Fibroblast of skin of right biceps (primary cell): ENCODE measurements at regions not wholly inside any gene's neighbourhood (a gene's known extent, or its start where the extent isn't known, plus 50 kb on each side); places are given as distances from the start of the nearest gene placed in this dataset.

ENCODE experiments used
- DNase-seq: peaks from one replicate; pipeline ENCODE4 v3.0.0-alpha.2; 2013

DNA sequence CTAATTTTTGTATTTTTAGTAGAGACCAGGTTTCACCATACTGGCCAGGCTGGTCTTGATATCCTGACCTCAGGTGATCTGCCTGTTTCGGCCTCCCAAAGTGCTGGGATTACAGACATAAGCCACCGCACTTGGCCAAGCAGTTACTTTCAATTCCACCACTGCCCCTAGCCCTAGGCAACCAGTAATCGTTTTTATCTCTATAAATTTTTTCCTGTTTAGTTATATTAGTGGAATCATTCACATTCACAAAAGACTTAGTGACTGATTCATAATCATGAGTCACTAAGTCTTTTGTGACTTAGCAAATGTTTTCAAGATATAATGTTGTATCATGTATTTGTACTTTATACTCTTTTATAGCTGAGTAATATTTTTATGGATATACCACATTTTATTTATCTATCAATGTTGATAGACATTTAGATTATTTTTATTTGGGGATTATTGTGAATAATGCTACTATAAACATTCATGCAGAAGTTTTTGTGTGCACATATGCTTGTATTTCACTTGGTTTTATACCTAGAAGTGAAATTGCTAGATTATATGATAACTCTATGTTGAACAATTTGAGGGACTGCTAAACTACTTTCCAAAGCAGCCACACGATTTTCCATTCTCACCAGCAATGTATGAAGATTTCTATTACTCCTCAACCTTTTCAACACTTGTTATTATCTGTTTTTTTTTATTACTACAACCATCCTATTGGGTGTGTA lies 421.4 kb upstream of the ID4 start:
- DNase-seq, result peak; percentile 71

DNA sequence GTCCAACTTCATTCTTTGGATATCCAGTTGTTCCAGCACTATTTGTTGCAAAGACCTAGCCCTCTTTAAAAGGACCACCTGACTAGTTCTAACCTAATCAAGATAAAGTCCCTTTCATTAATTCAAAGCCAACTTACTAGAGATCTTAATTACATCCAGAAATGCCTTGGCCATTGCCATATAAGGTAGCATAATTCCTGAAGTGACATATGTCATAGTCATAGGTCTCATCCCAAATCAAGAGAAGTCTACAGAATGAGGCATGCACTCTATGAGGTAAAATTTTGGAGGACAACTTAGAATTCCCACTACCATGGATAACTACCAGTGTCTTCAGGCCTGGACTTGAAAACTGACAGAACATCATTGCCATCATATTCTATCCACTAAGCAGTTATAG lies 420.4 kb upstream of the ID4 start:
- DNase-seq, result no peak

DNA sequence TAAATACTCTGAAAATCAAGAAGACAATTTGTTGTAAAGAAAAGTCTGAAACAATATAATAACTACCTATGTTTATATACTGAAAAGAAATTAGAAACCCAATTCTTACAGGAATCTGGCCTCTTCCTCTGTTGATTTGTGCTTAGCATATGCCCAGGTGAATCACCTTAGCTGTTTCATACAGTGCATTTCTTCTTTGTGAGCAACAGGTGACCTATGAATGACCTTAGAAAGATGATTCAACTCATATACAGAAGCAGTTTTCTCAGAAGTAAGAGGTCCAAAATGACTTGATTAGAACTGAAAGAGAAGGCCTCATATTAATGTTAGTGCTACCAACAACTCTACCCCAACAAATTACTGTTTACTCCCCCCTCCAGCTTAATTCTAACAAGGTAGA lies 419.5 kb upstream of the ID4 start:
- DNase-seq, result peak; percentile 54

DNA sequence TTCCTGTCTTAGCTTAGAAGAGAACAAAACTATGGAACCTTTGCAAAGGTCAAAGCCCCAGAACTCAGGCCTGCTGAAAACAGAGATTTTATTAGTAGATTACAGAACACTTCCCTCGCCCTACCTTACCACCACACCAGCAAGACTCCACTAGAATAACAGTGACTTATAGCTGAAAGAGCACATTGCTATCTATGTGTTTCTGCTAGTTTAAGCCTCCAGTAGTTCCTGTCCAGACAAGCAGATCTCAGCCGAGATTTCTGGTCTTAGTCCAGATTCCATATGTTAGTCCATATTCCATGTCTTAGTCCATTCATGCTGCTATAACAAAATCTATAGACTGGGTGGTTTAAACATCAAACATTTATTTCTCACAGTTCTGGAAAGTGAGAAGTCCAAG lies 412.3 kb upstream of the ID4 start:
- DNase-seq, result no peak

DNA sequence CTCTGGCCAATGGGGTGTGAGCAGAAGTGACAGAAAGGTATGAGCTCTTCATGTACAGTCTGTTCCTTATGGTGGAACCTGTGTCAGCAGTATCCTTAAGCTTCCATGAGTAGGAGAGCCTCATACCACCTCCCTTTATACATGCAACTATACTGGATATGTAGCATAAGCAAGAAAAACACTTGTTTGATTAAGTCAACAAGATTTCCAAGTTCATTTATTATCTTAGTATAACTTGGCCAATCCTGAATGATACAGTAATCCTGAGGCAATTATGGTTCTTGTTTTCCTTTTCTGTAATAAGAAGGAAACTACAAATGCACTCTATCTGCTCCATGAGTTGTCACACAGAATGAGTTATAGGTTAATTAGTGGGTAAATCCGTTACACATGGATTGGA lies 409.6 kb upstream of the ID4 start:
- DNase-seq, result no peak

DNA sequence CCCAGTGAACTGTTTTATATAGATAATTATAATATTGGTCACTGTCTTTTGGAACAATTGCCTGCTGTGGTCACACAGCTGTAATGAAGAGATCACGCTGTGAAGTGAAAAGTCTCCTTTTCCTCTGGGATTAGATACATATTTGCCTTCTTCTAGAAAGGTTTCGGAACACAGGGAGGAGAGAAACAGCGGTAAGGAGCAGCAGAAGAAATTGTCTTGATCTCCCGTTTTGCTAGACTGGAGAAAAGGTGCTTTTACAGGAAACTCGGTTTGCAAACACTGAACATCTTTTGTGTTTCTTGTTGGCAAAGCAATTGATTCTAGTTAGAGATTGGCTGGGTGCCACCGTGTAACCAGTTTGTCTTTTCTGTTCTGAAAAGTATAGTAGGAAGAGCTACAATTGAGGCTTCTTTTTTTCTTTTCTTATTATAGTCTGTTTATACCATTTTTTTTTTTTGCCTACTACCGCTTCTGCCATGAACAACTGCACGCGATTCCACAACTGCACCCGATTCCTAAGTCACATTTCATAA lies 404.1 kb upstream of the ID4 start:
- DNase-seq, result no peak

DNA sequence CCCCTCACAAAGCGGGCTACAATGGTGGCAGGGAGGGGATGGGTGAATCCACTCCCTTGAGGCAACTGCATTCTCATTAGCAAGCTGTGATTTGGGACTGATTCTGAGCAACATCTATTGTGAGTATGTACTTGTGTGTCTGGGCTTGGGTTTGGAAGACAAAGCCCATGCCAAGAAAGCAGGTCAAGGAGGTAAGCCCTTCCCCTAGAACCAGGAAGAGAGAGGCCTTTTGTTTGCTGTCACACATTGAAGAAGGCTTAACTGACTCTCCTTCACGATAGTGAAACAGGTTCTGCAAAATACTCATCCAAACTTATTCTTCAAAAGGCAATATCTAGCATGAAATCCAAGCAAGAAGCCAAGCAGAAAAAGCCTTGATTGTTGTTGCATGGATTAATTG lies 403.1 kb upstream of the ID4 start:
- DNase-seq, result no peak

DNA sequence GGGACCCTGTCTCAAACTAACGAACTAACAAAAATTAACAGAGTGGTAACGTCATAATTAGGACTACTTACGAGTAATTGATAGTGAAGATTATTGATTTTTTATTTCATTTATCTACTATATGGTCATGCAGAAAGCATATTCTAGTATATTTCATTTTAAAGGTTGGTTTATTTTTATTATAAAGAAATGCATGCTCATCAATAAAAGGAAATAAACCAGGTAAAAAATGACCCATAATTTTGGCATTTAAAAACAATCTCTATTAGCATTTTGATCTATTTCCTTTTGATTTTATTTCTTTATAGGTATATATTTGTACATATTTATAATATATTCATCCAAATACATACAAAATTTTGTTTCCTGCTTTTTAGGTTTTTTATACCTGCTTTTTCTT lies 401.4 kb upstream of the ID4 start:
- no peak for DNase-seq

DNA sequence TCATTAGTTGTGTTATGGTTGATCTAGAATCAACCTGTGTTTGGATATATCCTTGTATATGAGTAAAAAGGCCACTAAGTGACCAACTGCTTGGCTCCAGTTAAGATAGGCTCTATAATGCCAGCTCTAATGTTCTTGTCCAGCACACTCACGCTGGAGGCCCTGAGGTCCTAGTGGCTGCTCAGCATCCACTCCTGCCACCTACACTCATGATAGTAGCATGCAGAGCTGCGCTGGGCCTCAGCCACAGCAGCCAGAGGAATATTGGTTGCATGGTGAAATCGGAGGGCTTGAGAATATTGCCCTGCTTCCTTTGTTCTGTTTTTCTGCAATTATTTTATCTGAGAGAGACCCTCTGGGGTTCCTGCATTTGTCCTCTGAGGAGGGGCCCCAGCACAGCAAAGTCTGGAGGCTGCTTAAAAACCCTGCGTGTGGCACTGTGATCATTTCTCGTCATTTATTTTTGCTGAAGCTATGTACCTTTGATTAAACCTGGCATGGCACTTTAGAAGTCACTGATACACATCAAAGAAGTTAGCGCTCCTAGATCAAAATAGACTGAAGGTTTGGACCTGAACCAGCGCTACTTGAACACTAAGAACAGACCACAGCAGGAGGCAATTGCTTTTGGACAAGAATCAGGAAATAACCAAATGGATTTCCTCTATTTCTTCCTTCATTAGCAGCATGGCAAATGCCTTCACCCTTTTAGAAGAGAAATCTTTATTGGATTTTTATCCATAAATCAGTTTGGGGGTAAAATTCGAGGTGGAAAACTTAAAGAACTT lies 398.4 kb upstream of the ID4 start:
- DNase-seq, result no peak

DNA sequence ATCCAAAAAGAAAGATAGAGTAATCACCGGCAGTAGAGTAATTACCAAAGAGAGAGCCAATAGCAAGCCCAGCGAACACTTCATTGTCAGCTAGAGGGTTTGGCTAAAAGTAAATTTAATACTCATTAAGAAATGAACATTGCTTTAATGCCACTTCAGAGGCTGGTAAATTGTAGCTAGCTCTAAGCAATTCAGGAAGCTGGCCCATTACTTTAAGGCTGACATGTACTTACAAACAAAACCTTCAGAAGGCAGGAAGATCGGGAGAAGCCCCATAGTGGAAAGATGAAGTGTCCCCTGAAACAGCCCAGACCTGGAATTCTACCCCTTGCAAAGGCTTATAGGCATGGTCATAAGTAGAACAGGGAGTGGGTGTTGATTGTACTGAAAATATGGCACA lies 396.6 kb upstream of the ID4 start:
- DNase-seq, result no peak

DNA sequence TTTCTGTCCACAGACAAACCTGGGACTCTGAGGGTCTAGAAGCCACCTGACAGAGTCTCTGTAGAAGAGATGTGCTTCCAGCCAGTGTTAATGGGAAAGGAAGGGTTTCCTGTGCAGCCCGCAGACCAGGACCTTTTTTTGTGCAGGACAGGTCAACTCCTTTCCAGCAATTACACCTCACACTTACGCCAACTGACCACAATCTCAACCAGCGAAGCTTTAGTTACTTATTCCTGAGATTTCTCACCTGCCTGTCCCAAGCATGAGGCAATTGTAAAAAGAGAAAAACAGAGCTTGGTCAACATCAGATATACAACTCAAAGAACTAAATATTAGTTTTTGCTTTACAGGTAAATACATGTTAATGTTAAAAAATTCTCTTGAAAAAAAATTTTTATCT lies 393.8 kb upstream of the ID4 start:
- DNase-seq, result no peak

DNA sequence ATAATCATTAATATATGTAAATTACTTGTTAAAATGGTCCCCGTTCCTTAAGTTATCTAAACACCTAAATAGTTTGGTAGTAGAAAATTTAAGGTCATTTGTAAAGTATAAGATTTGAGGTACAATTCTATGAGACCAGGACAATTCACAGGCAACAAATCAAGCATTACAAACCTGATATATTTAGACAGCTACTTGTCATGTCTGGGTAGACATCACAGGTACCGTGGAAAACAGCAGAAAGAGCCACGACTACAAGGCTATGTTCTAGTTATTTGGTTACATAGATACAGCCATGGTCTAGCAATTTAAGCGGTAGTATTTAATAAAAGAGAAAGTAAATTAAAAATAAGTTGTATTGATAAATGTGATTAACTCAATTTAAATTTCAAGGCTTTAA lies 393.1 kb upstream of the ID4 start:
- DNase-seq, result no peak

DNA sequence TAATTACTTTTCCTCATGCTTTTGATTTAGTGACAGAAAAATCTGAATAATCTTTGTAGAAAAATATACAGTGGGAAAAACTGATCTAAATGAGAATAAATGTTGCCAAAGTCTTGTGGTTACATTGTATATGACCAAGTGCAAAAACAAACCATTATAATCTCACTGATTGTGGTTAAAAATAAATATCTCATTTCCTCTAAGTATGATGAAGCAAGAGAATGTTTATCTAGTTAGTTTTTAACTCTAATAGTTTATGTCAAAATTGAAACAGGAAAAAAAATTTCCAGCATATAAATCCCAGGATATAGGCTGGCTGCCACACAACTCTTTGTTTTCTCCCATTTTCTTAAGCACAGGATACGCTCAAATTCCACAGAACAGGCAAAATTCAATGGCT lies 392.7 kb upstream of the ID4 start:
- DNase-seq, result peak; percentile 30

DNA sequence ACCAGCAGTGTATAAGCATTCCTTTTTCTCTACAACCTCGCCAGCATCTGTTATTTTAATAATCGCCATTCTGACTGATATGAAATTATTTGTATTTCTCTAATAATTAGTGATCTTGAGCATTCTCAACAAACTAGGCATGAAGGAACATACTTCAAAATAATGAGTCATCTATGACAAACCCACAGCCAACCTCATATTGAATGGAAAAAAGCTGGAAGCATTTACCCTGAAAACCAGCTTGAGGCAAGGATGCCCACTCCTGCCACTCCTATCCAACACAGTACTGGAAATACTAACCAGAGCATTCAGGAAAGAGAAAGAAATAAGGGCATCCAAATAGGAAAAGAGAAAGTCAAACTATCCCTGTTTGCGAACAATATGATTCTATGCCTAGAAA lies 390.6 kb upstream of the ID4 start:
- no peak for DNase-seq

DNA sequence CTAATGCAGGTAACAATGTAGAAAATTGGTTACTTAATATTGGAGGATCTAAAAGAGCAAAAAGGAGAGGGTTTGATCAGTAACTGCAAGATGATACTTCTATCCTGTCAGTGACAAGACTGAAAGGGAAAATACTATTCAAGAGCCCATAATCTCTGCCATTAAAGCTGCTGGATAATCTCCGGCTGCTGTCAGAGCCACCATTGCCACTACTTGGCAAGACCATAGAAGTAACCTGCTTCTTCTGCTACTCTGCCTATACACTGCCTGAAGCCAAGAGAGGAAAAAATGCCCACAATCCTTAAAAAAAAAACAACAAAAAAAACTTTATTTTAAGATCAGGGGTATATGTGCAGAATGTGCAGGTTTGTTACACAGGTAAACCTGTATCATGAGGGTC lies 386.5 kb upstream of the ID4 start:
- no peak for DNase-seq

DNA sequence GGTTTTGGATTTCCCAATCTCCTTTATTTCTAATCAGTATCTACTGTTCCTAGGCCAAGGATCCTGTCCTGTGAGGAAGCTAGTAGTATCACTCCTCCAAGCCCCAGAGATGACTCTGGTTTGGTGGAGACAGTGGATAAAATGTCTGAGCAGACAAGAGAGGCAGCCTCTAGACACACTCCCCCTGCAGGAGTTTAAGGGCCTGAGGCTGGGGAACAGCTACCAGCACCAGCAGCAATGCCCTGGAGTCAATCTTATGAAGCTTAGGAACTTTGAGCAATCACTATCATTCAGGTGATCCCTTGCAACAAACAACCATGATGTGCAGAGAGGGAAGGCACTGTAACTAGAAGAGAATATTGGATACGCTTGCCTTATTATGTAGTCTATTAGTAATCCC lies 384.7 kb upstream of the ID4 start:
- no peak for DNase-seq

DNA sequence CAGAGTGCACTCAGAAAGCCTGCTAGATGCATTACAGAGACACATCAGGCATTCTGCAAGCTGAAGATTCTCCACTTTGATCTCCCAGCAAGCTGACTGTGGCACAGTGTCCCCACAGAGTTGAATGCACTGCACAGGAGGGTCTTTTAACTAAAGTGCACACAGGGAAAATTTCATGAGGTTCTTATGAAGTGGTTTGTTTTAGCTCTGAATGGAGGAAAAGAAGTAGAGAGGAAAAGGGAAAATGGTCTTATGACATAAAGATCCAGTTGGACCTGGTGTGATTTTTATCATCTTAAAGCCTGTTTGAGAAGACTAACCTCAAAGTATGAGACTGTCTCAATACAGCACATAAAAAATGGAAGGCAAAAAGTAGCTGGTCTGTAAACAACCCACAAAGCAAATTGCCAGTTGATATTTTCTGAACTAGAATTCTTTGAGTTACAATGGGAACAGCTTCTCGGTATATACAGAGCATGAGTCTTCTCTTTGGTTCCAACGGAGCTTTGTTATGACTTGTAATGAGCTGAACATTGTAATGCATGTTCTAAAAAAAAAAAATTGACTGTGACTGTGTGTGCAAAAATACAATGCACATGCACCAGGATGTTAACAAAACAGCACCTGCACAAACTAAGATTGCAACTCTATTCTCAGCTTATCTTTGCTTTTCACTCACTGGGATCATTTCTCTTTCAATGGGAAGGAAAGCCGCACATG lies 383.0 kb upstream of the ID4 start:
- DNase-seq, result no peak

DNA sequence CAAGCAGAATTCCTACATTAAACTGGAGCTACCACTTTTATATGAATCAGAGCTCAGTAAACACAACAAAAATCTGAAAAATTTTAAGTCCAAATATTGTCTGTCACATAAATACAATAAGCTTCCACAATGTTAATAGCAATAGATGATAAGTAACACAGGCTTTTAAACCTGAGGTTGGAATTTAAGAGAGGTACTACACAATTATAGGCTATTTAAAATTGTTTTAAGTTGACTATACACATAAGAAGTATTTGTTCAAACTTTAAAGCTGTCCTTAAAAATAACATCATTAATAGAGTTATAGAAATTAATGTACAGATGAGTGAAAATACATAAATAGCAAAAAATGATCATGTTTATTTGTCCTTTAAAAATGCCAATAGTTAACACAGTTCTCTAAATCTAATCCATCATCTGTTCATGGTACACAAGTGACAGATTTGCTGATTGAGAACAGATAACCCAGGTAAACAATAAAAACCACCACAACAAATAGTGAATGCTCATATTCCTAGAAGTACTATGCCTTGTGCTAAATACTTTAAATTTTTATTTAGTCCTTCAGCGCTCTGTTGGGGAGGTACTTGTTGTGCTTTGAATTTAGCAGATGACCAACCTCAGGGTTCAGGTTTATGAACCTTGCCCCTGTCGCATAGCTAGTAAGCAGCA lies 382.3 kb upstream of the ID4 start:
- no peak for DNase-seq

DNA sequence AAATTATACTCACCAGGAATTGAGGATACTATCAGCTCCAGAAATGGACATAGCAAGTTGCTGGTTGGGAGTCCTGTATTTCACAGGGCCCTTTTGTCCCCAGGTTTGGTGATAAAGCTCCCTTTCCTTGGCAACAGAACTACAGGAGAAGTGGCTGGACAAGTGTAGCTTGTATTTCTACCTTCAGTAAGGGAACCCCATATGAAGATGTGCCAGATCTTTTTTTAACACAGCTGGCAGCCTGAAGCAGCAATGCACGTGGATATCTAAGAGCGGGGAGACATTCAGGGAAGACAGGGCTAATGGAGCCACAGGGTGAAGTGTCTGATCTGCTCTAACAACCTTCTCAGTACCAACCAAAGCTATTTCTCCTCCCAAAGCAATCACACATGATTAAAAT lies 373.9 kb upstream of the ID4 start:
- no peak for DNase-seq

DNA sequence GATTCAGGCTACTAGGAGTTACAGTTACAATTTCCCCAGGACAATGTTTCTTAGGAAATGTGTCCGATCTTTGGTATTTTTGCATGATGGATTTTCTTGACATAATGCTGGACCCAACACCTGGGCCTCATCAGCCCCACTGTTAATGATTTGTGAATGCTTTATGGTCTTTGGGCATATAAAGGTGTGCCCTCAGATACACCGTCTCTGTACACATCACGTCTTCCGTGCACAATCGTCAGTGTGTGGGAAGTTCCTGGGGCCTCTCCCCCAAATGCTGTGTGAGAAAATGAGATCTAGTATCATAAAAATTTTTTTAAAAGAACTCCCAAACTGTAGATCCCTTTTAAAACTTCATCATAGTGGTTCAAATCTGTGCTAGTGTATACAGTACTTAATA lies 373.2 kb upstream of the ID4 start:
- no peak for DNase-seq

DNA sequence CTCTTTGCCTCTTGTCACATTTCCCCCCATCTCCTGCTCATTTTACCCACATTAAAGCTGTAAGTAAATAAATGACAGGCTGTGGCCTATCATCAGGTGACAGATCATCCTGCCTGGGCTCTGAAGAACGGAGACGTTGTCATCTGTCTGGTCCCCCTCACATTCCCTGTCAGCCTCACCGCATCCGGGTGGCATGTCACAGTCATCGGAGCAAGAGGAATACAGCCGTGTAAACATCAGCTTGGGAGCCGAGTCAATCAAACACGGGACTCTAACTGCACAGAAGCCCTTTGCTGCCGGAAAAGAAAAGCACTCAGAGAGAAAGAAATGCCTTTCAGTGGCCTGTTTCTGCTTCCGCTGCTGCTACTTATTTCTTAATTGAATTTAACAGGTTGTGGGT lies 371.9 kb upstream of the ID4 start:
- DNase-seq, result peak; percentile 50

DNA sequence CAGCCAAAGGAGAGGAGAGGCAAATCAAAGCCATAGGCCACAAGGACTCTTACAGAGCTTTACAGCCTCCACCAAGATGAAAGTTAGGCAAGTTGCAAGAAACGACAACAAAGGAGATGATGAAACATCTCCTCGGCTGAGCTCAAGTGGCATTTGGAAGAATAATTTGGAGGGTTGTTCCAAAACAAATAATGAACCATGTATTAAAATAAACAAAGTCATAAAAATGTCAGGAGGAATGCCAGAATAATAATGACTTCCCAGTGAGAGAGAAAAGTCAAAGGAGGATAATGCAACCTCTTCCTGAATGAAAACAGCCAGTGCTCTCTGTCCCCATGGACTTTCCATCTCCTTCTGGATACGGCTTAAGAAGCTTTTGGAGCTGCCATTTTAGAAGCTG lies 371.4 kb upstream of the ID4 start:
- peak; percentile 78 for DNase-seq

DNA sequence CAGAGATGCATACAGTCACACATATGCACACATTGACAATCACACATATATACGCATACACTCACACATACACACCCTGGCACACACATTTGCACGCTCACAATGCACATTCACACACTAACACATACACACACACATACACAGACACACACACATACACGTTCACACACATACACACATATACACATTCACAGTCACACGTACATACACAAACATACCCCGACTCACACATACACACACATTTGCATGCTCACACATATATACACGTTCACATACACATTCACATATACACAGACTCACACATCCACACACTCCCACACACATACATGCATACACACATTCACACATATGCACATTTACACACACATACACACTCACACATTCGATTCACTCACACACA lies 366.8 kb upstream of the ID4 start:
- DNase-seq, result no peak
